Mesenchymal stem cell (in vitro differentiated cells and primary cell): ENCODE measurements at regions not wholly inside any gene's neighbourhood (a gene's known extent, or its start where the extent isn't known, plus 50 kb on each side); places are given as distances from the start of the nearest gene placed in this dataset.

ENCODE experiments used
- DNase-seq: peaks from one replicate; pipeline ENCODE4 v3.0.0-alpha.2; 2013
- H2AFZ ChIP-seq: one replicate; pipeline ENCODE4 v1.6.1; 2013; ENCODE audit warnings: low read depth, mild to moderate bottlenecking, control low read depth, inconsistent platforms, low read length, moderate library complexity
- H2AK5ac ChIP-seq: 2 replicates; pipeline ENCODE4 v1.6.1; 2013; ENCODE audit warnings: low read length, moderate library complexity, mild to moderate bottlenecking, inconsistent platforms; ENCODE audit not compliant: severe bottlenecking
- H2BK120ac ChIP-seq: one replicate; pipeline ENCODE4 v1.6.1; 2013; ENCODE audit warnings: low read depth, mild to moderate bottlenecking, inconsistent platforms, low read length, moderate library complexity
- H2BK12ac ChIP-seq, 2 experiments: one replicate each; pipeline ENCODE4 v1.6.1; 2013; ENCODE audit warnings: inconsistent platforms in 2 of 2, low read length in 2 of 2, mild to moderate bottlenecking in 2 of 2, moderate library complexity in 2 of 2, control low read depth in 1 of 2
- H2BK15ac ChIP-seq: one replicate; pipeline ENCODE4 v1.6.1; 2013; ENCODE audit warnings: mild to moderate bottlenecking, low read depth, inconsistent platforms; ENCODE audit not compliant: poor library complexity, severe bottlenecking
- H2BK5ac ChIP-seq: 2 replicates; pipeline ENCODE4 v1.6.1; 2013; ENCODE audit warnings: low read depth, mild to moderate bottlenecking, low read length, control low read depth, inconsistent platforms; ENCODE audit not compliant: poor library complexity, severe bottlenecking
- H3K14ac ChIP-seq, 2 experiments: one replicate each; pipeline ENCODE4 v1.6.1; 2013; ENCODE audit warnings: inconsistent platforms in 2 of 2, low read length in 2 of 2, control low read depth in 1 of 2, mild to moderate bottlenecking in 1 of 2, moderate library complexity in 1 of 2
- H3K18ac ChIP-seq, 2 experiments: one replicate each; pipeline ENCODE4 v1.6.1; 2013; ENCODE audit warnings: inconsistent platforms in 2 of 2, low read length in 2 of 2, control low read depth in 1 of 2, low read depth in 1 of 2, mild to moderate bottlenecking in 1 of 2
- H3K23ac ChIP-seq, 2 experiments: one replicate each; pipeline ENCODE4 v1.6.1; 2013; ENCODE audit warnings: inconsistent platforms in 2 of 2, low read length in 2 of 2, mild to moderate bottlenecking in 2 of 2, moderate library complexity in 2 of 2, control low read depth in 1 of 2
- H3K27ac ChIP-seq: 2 replicates; pipeline ENCODE4 v1.5.1; 2013; ENCODE audit warnings: mild to moderate bottlenecking, moderate library complexity, low read length, control low read depth, inconsistent platforms; ENCODE audit not compliant: poor library complexity, severe bottlenecking
- H3K27me3 ChIP-seq, 2 experiments: 2 replicates each; pipeline versions ENCODE4 v1.6.1 to v1.7.0; 2013; ENCODE audit warnings: low read length in 2 of 2, mild to moderate bottlenecking in 2 of 2, moderate library complexity in 2 of 2, control low read depth in 1 of 2, inconsistent platforms in 1 of 2; ENCODE audit not compliant: control insufficient read depth in 1 of 2, insufficient read depth in 1 of 2
- H3K36me3 ChIP-seq, 2 experiments: 2 replicates each; pipeline versions ENCODE4 v1.6.1 to v1.7.0; 2013; ENCODE audit warnings: low read length in 2 of 2, control low read depth in 1 of 2, inconsistent platforms in 1 of 2, low read depth in 1 of 2, mild to moderate bottlenecking in 1 of 2; ENCODE audit not compliant: insufficient read depth in 2 of 2, control insufficient read depth in 1 of 2
- H3K4ac ChIP-seq, 2 experiments: one replicate each; pipeline ENCODE4 v1.6.1; 2013; ENCODE audit warnings: inconsistent platforms in 2 of 2, low read length in 2 of 2, mild to moderate bottlenecking in 2 of 2, moderate library complexity in 2 of 2, control low read depth in 1 of 2, low read depth in 1 of 2
- H3K4me1 ChIP-seq: 2 replicates; pipeline ENCODE4 v1.6.1; 2013; ENCODE audit warnings: low read depth, low read length, control low read depth; ENCODE audit not compliant: control insufficient read depth, insufficient read depth
- H3K4me2 ChIP-seq: 2 replicates; pipeline ENCODE4 v1.6.1; 2013; ENCODE audit warnings: low read length, mild to moderate bottlenecking, inconsistent platforms; ENCODE audit not compliant: poor library complexity, severe bottlenecking
- H3K4me3 ChIP-seq, 2 experiments: 2 replicates each; pipeline versions ENCODE4 v1.5.1 to v1.7.0; 2013; ENCODE audit warnings: low read length in 2 of 2, mild to moderate bottlenecking in 2 of 2, control low read depth in 1 of 2, low read depth in 1 of 2; ENCODE audit not compliant: insufficient read depth in 1 of 2
- H3K79me1 ChIP-seq: replicated peaks from 2 replicates; pipeline ENCODE4 v1.6.1; 2013; ENCODE audit warnings: mild to moderate bottlenecking, control low read depth, low read length, inconsistent platforms; ENCODE audit not compliant: poor library complexity, severe bottlenecking
- H3K9ac ChIP-seq: 2 replicates; pipeline ENCODE4 v1.7.0; 2013; ENCODE audit warnings: mild to moderate bottlenecking, low read length, moderate library complexity
- H3K9me3 ChIP-seq: 2 replicates; pipeline ENCODE4 v1.7.0; 2013; ENCODE audit warnings: mild to moderate bottlenecking, low read length; ENCODE audit not compliant: control insufficient read depth
- H4K8ac ChIP-seq: one replicate; pipeline ENCODE4 v1.6.1; 2013; ENCODE audit warnings: inconsistent platforms, mild to moderate bottlenecking, low read length, moderate library complexity
- H4K91ac ChIP-seq: one replicate; pipeline ENCODE4 v1.6.1; 2013; ENCODE audit warnings: mild to moderate bottlenecking, low read length, inconsistent platforms
- WGBS: methylation state at CpG from one replicate; pipeline ENCODE4 v1.1.7; 2013; ENCODE audit warnings: mixed read lengths; 5-methylcytosine and 5-hydroxymethylcytosine counted together

DNA sequence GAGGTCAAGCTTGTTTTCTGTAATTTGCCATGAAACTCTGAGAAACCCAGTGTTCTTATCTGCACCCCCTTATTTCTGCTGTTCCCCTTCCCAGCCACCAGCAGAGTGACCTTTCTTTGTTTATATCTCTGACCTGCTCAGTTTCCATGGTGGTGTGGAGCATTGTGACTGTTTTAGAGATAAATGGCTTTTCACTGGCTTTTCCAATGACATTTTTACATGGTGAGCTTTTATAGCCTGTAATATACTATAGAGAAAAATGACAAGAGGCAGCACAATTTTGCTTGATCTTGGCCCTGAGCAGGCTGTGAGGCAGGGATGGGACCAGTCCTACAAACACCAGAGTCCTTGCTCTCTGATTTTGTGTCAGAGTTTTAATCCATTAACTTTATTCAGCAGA, 233.9 kb downstream of the FAT3 start:
- no peak overlapping the region for H3K27ac ChIP-seq
- no peak for DNase-seq
- H3K27me3 ChIP-seq, result no peaks in the 10 kb centered on the region
- no peak overlapping the region for H2BK12ac ChIP-seq
- H3K79me1 ChIP-seq, result no peaks in the 10 kb centered on the region
- no peak overlapping the region for H2BK120ac ChIP-seq
- no peak overlapping the region for H3K4me2 ChIP-seq
- H3K18ac ChIP-seq, result no peak overlapping the region
- H2BK15ac ChIP-seq, result no peak overlapping the region
- no peaks in the 10 kb centered on the region for H3K9me3 ChIP-seq
- H3K9ac ChIP-seq, result no peak overlapping the region
- H3K36me3 ChIP-seq, result no peaks in the 10 kb centered on the region
- H3K4me1 ChIP-seq, result peaks cover 9% of the 10 kb centered on the region
- no peak overlapping the region for H3K23ac ChIP-seq
- H2BK5ac ChIP-seq, result no peak overlapping the region
- H3K4ac ChIP-seq, result no peak overlapping the region
- no peak overlapping the region for H3K4me3 ChIP-seq
- no peak overlapping the region for H2AFZ ChIP-seq
- no peak overlapping the region for H3K14ac ChIP-seq
- H4K8ac ChIP-seq, result no peak overlapping the region
- H4K91ac ChIP-seq, result no peak overlapping the region
- H2AK5ac ChIP-seq, result no peak overlapping the region

DNA sequence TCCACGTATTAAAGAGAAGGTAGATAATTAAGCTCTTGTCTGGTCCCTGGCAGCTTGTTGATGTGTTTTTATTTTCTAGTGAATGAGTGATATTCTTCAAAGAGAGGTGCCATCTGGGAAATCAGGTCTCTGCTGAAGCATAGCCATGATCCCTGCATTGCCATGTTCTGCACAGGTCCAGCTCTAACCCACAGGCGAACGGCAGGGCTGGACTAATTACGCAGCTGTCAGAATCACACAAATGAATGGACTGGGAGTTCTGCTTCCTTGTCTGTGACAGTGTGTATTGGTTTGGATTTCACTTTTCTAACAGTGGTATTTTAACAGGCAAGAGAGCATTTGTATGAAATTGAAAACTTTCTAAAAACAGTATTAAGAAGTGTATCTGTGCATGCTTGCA, 235.6 kb downstream of the FAT3 start:
- H2BK15ac ChIP-seq, result no peak overlapping the region
- H3K79me1 ChIP-seq, result no peaks in the 10 kb centered on the region
- H3K27ac ChIP-seq, result no peak overlapping the region
- no peak overlapping the region for H2BK5ac ChIP-seq
- H3K9me3 ChIP-seq, result no peaks in the 10 kb centered on the region
- H3K23ac ChIP-seq, result no peak overlapping the region
- H3K4me1 ChIP-seq, result peaks cover 9% of the 10 kb centered on the region
- no peaks in the 10 kb centered on the region for H3K36me3 ChIP-seq
- H4K8ac ChIP-seq, result no peak overlapping the region
- H3K4me2 ChIP-seq, result no peak overlapping the region
- no peak overlapping the region for H3K14ac ChIP-seq
- DNase-seq, result no peak
- no peak overlapping the region for H3K18ac ChIP-seq
- no peak overlapping the region for H4K91ac ChIP-seq
- WGBS, result 92% methylated on average over 4 of the region's 4 CpGs
- no peak overlapping the region for H2AFZ ChIP-seq
- H2BK120ac ChIP-seq, result no peak overlapping the region
- no peak overlapping the region for H3K4ac ChIP-seq
- H3K4me3 ChIP-seq, result no peak overlapping the region
- no peaks in the 10 kb centered on the region for H3K27me3 ChIP-seq
- H3K9ac ChIP-seq, result no peak overlapping the region
- H2BK12ac ChIP-seq, result no peak overlapping the region
- no peak overlapping the region for H2AK5ac ChIP-seq

DNA sequence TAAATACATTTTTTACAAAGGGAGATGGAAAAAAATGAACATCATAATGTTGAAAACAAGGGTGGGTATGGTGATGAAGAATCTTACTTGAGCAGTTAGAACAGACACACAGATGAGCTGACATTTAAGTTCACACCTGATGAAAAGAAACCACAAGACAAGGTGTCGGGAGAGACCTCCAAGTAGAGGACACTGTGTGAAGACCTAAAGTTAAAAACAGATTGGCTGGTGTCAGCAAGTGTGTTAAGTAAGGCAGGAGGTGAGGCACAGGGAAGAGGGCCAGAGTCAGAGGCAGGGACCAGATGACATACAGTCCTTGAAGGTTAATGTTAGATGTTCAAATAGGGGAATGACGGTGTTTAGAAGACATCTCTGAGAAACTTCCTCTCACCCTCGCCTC, 236.8 kb downstream of the FAT3 start:
- H2AFZ ChIP-seq, result no peak overlapping the region
- H3K4me3 ChIP-seq, result no peak overlapping the region

DNA sequence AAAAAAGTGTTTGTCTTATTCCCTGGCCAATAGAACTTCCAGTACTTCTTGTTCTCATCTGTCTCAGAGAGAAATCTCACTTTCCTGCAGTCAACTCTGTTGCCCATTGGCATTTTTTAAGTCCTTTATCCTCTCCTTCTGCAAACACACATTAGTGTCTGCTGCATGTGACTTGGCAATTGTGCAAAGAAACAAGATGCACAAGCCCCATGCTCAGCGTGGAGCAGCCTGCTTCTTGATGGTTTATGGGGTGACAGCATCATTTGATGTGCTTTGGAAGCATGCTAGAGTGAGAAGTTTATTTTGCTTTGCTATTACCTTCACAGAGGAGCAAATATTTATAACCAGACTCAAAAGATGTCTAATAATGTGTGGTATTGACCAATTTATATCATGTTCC, 238.2 kb downstream of the FAT3 start:
- Histone ChIP-seq H3K4me2 (no peak overlapping the region), H3K4me3 (no peak overlapping the region), H3K79me1 (no peaks in the 10 kb centered on the region), H3K36me3 (no peaks in the 10 kb centered on the region), H3K18ac (no peak overlapping the region), H2BK15ac (no peak overlapping the region), H3K23ac (no peak overlapping the region), H2AK5ac (no peak overlapping the region), H2BK5ac (no peak overlapping the region), H2BK12ac (no peak overlapping the region), H3K9ac (no peak overlapping the region), H3K4me1 (peaks cover 4% of the 10 kb centered on the region), H3K9me3 (no peaks in the 10 kb centered on the region), H2AFZ (no peak overlapping the region), H3K14ac (no peak overlapping the region), H3K27ac (no peak overlapping the region), H4K8ac (no peak overlapping the region), H2BK120ac (no peak overlapping the region), H3K4ac (no peak overlapping the region), H4K91ac (no peak overlapping the region), H3K27me3 (no peaks in the 10 kb centered on the region)
- 43% methylated on average over 1 of the region's 1 CpG for WGBS
- DNase-seq, result no peak

More for the DNA sequence above, 236.8 kb downstream of the FAT3 start:
- Histone ChIP-seq H4K8ac (no peak overlapping the region), H3K36me3 (no peaks in the 10 kb centered on the region), H3K27ac (no peak overlapping the region), H3K18ac (no peak overlapping the region), H4K91ac (no peak overlapping the region), H3K4ac (no peak overlapping the region), H2BK12ac (no peak overlapping the region), H3K23ac (no peak overlapping the region), H3K4me1 (peaks cover 9% of the 10 kb centered on the region), H3K9ac (no peak overlapping the region), H2BK5ac (no peak overlapping the region), H3K27me3 (no peaks in the 10 kb centered on the region), H3K14ac (no peak overlapping the region), H3K79me1 (no peaks in the 10 kb centered on the region), H3K9me3 (no peaks in the 10 kb centered on the region), H2BK15ac (no peak overlapping the region), H3K4me2 (no peak overlapping the region), H2AK5ac (no peak overlapping the region), H2BK120ac (no peak overlapping the region)
- DNase-seq, result no peak
- 81% methylated on average over 2 of the region's 3 CpGs for WGBS
